Kidney epithelial cell (primary cell): ENCODE measurements at regions not wholly inside any gene's neighbourhood (a gene's known extent, or its start where the extent isn't known, plus 50 kb on each side); places are given as distances from the start of the nearest gene placed in this dataset.
"Not testable (repeated sequence)": the region's sequence is repeated elsewhere in the genome, so short reads cannot be mapped to it uniquely, and the experiment has no call there.

Experiments used
- DNase-seq: peaks from one replicate; pipeline ENCODE4 v3.0.0-alpha.2; 2010; ENCODE audit warnings: low read depth
- H3K27me3 ChIP-seq: 2 replicates; pipeline ENCODE4 v1.6.0; 2011; ENCODE audit warnings: low read length; ENCODE audit not compliant: control insufficient read depth, insufficient read depth
- H3K36me3 ChIP-seq: 2 replicates; pipeline ENCODE4 v1.5.1; 2011; ENCODE audit warnings: low read length; ENCODE audit not compliant: control insufficient read depth, insufficient read depth
- H3K4me3 ChIP-seq: 2 replicates; pipeline ENCODE4 v1.5.1; 2011; ENCODE audit warnings: low read depth, mild to moderate bottlenecking, control low read depth, low read length
- CTCF ChIP-seq: IDR thresholded peaks from 2 replicates; pipeline ENCODE4 v1.5.1; 2011; ENCODE audit warnings: mild to moderate bottlenecking, moderate library complexity, low read length, control low read depth, inconsistent platforms; ENCODE audit not compliant: insufficient read depth, poor library complexity, severe bottlenecking

- DNase-seq: no peak
- Histone ChIP-seq H3K36me3 (no peaks in the 10 kb centered on the region), H3K4me3 (no peak overlapping the region), H3K27me3 (no peaks in the 10 kb centered on the region)
- no peak for TF ChIP-seq CTCF
Observed at GRCh38 chr4:151581570-151581969, 172.6 kb downstream of the FHIP1A start.

GRCh38 chr4:151582098-151582497 lies 173.1 kb downstream of the FHIP1A start:
- DNase-seq: no peak
- TF ChIP-seq CTCF: no peak
- no peaks in the 10 kb centered on the region for H3K36me3 ChIP-seq
- H3K27me3 ChIP-seq: no peaks in the 10 kb centered on the region
- H3K4me3 ChIP-seq: no peak overlapping the region

- TF ChIP-seq CTCF: no peak
- H3K36me3 ChIP-seq: no peaks in the 10 kb centered on the region
- H3K27me3 ChIP-seq: no peaks in the 10 kb centered on the region
- no peak overlapping the region for H3K4me3 ChIP-seq
- no peak for DNase-seq
Observed at GRCh38 chr4:151583157-151583914, 174.4 kb downstream of the FHIP1A start.

- Histone ChIP-seq H3K36me3 (no peaks in the 10 kb centered on the region), H3K4me3 (no peak overlapping the region), H3K27me3 (no peaks in the 10 kb centered on the region)
- no peak for DNase-seq
- TF ChIP-seq CTCF: no peak
Observed at GRCh38 chr4:151584101-151584500, 175.1 kb downstream of the FHIP1A start.

- not testable (repeated sequence) for H3K36me3 ChIP-seq, H3K4me3 ChIP-seq, DNase-seq, H3K27me3 ChIP-seq
Observed at GRCh38 chr4:151595629-151596028, 165.2 kb downstream of the GATB start.

GRCh38 chr4:151597691-151598090 lies 163.1 kb downstream of the GATB start:
- H3K27me3 ChIP-seq, H3K4me3 ChIP-seq, H3K36me3 ChIP-seq, DNase-seq: not testable (repeated sequence)

- H3K4me3 ChIP-seq: no peak overlapping the region
- no peak for TF ChIP-seq CTCF
- H3K36me3 ChIP-seq: no peaks in the 10 kb centered on the region
- DNase-seq: no peak
- H3K27me3 ChIP-seq: no peaks in the 10 kb centered on the region
Observed at GRCh38 chr4:151599863-151600262, 160.9 kb downstream of the GATB start.
